ENCODE measurements at regions not wholly inside any gene's neighbourhood (a gene's known extent, or its start where the extent isn't known, plus 50 kb on each side); places are given as distances from the start of the nearest gene placed in this dataset.

- H3K27me3 Mint-ChIP-seq (ENCODE audit: unreplicated experiment), result peaks cover 11% of the 10 kb centered on the region
- H3K27ac Mint-ChIP-seq (ENCODE audit: unreplicated experiment), result no peak overlapping the region
- no peak for DNase-seq (ENCODE audit: extremely low spot score, unreplicated experiment)
- no peaks in the 10 kb centered on the region for H3K4me1 Mint-ChIP-seq (ENCODE audit: unreplicated experiment)
- H3K4me3 Mint-ChIP-seq (ENCODE audit: unreplicated experiment), result no peak overlapping the region
- TF ChIP-seq CTCF (IDR thresholded peaks at IDR 0.05), result no peak
- no peaks in the 10 kb centered on the region for H3K9me3 Mint-ChIP-seq (ENCODE audit: unreplicated experiment)
- H3K36me3 Mint-ChIP-seq (ENCODE audit: unreplicated experiment), result no peaks in the 10 kb centered on the region
These were observed 121.0 kb upstream of the DIAPH2 start for GRCh38 chrX:96563646-96564045.

DNA sequence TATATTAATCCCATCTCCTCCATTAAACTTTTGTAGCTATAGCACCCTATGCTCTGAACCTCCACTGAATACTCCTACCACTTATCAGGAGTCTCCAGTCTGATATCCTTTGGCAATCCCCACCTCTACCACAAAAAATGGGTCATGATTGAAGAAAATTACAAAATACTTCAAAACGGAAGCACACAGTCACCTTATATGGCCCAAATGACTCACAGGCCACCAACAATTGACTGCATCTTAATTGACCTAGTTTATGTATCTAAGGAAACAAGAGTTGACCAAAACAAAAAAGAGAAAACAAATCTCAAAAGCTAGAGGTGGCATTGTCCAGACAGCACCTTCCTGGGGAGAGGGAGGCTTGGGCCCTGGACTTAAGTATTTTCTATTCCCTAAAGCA, 120.0 kb upstream of the DIAPH2 start:
- Mint-ChIP-seq H3K27ac (ENCODE audit: unreplicated experiment) (no peak overlapping the region), H3K27me3 (ENCODE audit: unreplicated experiment) (peaks cover 8% of the 10 kb centered on the region), H3K4me3 (ENCODE audit: unreplicated experiment) (no peak overlapping the region), H3K9me3 (ENCODE audit: unreplicated experiment) (no peaks in the 10 kb centered on the region), H3K4me1 (ENCODE audit: unreplicated experiment) (no peaks in the 10 kb centered on the region), H3K36me3 (ENCODE audit: unreplicated experiment) (no peaks in the 10 kb centered on the region)
- TF ChIP-seq CTCF (IDR thresholded peaks at IDR 0.05), result no peak
- DNase-seq (ENCODE audit: extremely low spot score, unreplicated experiment), result no peak

GRCh38 chrX:96566878-96567277, 117.8 kb upstream of the DIAPH2 start:
- H3K9me3 Mint-ChIP-seq (ENCODE audit: unreplicated experiment), result peaks cover 3% of the 10 kb centered on the region
- no peak for DNase-seq (ENCODE audit: extremely low spot score, unreplicated experiment)
- no peaks in the 10 kb centered on the region for H3K36me3 Mint-ChIP-seq (ENCODE audit: unreplicated experiment)
- no peak overlapping the region for H3K27ac Mint-ChIP-seq (ENCODE audit: unreplicated experiment)
- no peak for TF ChIP-seq CTCF (IDR thresholded peaks at IDR 0.05)
- H3K4me1 Mint-ChIP-seq (ENCODE audit: unreplicated experiment), result no peaks in the 10 kb centered on the region
- H3K4me3 Mint-ChIP-seq (ENCODE audit: unreplicated experiment), result no peak overlapping the region
- peaks cover 5% of the 10 kb centered on the region for H3K27me3 Mint-ChIP-seq (ENCODE audit: unreplicated experiment)

GRCh38 chrX:96568071-96568470, 116.6 kb upstream of the DIAPH2 start:
- no peak overlapping the region for H3K27ac Mint-ChIP-seq (ENCODE audit: unreplicated experiment)
- no peaks in the 10 kb centered on the region for H3K27me3 Mint-ChIP-seq (ENCODE audit: unreplicated experiment)
- no peaks in the 10 kb centered on the region for H3K36me3 Mint-ChIP-seq (ENCODE audit: unreplicated experiment)
- no peaks in the 10 kb centered on the region for H3K4me1 Mint-ChIP-seq (ENCODE audit: unreplicated experiment)
- H3K9me3 Mint-ChIP-seq (ENCODE audit: unreplicated experiment), result peaks cover 5% of the 10 kb centered on the region
- H3K4me3 Mint-ChIP-seq (ENCODE audit: unreplicated experiment), result no peak overlapping the region
- no peak for TF ChIP-seq CTCF (IDR thresholded peaks at IDR 0.05)
- no peak for DNase-seq (ENCODE audit: extremely low spot score, unreplicated experiment)

GRCh38 chrX:96569034-96569433, 115.6 kb upstream of the DIAPH2 start:
- Mint-ChIP-seq H3K9me3 (ENCODE audit: unreplicated experiment) (peaks cover 5% of the 10 kb centered on the region), H3K27ac (ENCODE audit: unreplicated experiment) (no peak overlapping the region)
- TF ChIP-seq CTCF (IDR thresholded peaks at IDR 0.05), result no peak

More at GRCh38 chrX:96569034-96569433, 115.6 kb upstream of the DIAPH2 start:
- Mint-ChIP-seq H3K36me3 (ENCODE audit: unreplicated experiment) (no peaks in the 10 kb centered on the region), H3K27me3 (ENCODE audit: unreplicated experiment) (peaks cover 2% of the 10 kb centered on the region), H3K4me3 (ENCODE audit: unreplicated experiment) (no peak overlapping the region), H3K4me1 (ENCODE audit: unreplicated experiment) (no peaks in the 10 kb centered on the region)
- DNase-seq (ENCODE audit: extremely low spot score, unreplicated experiment), result no peak
